Germinal center (tissue), 1 donor: ENCODE measurements at regions not wholly inside any gene's neighbourhood (a gene's known extent, or its start where the extent isn't known, plus 50 kb on each side); places are given as distances from the start of the nearest gene placed in this dataset.
"Not testable (repeated sequence)": the region's sequence is repeated elsewhere in the genome, so short reads cannot be mapped to it uniquely, and the experiment has no call there.

ENCODE experiments used
- DNase-seq: peaks from one replicate; pipeline ENCODE4 v3.0.0; 2012; ENCODE audit warnings: mixed read lengths, low spot score

DNA sequence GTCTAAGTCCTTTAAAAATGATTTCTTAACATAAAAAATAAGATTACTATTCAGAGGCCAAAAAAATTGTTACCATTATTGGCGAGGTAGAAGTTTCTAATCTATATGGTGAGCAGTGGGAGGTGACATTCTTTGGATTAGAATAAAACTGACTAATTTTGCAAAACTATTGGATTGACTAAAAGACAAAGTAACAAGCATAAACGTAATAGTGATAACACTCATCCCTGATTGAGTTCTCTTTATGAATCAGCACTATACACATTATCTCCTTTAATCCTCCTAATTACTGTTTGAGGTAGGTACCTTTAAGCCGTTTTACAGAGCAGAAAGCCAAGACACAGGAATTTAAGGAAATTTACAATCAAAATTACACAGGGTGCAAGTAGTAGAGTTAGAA lies 139.2 kb upstream of the NRP1 start:
- no peak for DNase-seq

DNA sequence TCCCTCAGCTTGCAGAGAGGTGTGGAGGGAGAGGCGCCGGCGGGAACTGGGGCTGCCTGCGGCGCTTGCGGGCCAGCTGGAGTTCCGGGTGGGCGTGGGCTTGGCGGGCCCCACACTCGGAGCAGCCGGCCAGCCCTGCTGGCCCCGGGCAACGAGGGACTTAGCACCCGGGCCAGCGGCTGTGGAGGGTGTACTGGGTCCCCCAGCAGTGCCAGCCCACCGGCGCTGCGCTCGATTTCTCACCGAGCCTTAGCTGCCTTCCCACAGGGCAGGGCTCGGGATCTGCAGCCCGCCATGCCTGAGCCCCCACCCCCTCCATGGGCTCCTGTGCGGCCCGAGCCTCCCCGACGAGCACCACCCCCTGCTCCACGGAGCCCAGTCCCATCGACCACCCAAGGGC lies 133.5 kb upstream of the NRP1 start:
- DNase-seq, result not testable (repeated sequence)

DNA sequence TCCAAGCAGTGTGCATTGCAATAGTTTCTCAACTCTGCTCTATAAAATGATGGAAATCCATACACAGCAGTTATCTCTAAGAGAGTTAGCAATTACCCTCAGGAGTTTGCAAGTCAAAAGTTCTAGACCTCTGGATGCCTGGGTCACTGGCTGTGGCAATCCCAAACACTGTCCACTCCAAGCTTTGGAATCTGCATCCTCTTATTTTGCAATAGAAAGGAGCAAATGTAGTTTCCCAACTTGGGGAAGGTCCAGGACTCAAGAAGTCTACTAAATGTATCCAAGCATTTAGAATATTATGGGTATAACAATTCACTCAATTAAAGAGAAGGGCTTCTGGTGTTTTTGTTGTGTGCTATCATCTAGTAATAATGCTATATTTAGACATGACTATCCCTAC lies 131.3 kb upstream of the NRP1 start:
- no peak for DNase-seq

DNA sequence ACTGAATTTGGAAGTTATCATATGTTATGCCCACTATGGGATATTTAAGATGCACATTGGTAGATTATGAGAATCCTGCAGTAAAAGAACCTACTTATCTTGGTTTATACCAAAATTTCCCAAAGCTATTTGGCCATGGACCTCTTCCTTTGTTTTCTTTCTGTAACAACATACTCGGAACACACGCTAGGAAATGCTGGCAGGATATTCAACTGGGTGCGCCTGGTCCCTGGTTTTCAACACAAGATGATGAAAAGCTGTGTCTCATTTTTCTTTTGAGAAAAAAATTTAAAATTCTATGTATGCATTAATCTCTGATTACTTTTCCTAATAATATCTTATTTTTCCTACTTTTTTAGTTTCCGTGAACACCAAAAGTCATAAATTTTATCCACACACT lies 128.5 kb upstream of the NRP1 start:
- DNase-seq, result no peak

DNA sequence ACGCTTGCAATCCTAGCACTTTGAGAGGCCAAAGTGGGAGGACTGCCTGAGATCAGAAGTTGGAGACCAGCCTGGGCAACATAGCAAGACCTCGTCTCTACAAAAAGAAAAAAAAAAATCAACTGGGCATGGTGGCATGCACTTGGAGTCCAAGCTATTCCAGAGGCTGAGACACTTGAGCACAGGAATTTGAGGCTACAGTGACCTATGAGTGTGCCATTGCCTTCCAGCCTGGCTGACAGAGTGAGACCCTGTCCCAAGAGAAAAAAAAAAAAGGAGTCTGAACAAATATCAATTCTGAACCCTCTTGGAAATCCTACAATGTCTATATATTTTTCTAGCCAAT lies 126.8 kb upstream of the NRP1 start:
- DNase-seq, result no peak

DNA sequence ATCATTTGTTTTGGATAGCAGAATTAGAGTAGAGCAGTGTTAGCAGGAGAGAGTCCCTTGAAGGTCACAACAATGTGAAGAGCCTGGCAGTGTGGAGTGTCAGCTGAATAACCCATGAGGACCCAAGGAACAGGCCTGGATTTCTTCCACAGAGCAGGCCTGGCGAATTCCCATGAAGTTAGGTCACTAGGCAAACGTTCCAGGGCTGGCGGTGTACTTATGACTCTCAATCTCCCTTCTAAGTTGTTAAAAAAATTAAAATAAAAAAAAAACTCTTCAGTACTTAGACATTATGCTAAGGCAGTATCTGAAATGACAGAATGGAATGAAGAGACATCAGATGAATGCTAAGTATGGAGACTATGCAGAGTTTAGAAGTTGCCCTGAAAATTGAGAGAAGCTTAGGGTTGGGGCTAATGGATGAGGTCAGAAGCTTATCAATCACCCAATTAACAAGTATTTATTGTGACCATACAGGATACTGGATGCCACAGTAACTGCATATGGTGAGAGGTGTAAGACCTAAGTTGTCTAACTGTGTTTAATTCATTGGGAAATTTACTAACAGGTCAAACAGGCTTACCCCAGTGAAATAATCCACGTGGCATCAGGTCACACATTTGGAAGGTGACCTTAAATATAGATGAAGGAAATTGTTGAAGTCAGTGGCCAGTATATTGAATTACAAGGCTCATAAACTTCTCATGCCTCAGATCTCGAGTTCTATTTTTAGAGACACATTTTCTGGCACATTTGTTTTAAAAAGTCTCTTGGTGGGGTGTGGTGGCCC lies 126.2 kb upstream of the NRP1 start:
- DNase-seq, result no peak

DNA sequence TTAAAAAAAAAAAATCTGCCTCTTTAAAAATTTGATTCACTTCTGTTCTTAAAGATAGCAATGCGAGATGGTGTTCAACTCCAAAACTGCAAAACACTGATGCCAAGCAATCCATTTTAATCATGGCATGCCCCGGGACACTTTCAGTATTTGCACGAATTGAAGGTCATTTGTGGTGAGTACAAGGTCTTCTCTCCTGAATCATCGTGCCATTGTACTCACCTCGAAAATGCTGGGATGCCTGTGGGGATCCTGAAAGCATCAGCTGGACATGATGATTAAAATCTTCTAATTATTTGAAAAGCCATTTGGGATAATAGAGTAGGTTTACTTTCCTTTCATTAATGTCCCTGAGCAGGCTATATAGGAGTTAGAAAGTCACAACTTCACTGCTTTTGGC lies 125.1 kb upstream of the NRP1 start:
- DNase-seq, result no peak

DNA sequence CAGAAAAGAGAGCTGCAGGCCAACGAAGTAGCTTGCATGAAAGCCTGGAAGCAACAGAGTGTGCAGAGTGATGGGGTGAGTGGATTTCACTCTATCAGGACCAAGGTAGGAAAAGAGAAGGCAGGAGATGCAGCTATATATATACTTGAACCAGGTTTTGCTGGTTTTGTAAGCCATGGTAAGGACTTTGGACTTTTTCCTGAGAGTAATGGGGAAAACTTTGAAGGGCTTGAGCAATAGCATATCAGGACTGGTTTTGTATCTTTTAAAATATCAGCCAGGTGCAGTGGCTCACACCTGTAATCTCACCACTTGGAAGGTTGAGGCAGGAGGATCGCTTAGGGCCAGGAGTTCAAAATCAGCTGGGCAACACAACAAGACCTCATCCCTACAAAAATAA lies 120.6 kb upstream of the NRP1 start:
- DNase-seq, result no peak

DNA sequence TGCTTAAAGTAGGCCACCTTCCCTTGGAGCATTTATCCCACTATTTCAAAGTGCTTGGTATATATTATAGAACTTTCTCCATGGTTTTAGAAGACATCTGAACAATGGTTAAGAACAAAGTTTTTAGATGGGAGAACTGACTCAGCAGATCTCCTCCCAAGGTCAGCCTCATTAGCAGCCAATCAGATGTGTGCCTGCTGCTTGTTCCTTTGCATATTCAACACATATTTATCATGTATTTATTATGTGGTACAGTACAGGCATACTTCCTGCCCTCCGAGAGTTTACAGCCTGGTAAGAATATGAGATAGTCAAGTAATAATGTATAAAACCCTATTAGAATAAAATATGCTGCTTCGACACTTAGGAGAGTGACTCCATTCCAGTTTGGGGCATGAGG lies 120.1 kb upstream of the NRP1 start:
- no peak for DNase-seq

DNA sequence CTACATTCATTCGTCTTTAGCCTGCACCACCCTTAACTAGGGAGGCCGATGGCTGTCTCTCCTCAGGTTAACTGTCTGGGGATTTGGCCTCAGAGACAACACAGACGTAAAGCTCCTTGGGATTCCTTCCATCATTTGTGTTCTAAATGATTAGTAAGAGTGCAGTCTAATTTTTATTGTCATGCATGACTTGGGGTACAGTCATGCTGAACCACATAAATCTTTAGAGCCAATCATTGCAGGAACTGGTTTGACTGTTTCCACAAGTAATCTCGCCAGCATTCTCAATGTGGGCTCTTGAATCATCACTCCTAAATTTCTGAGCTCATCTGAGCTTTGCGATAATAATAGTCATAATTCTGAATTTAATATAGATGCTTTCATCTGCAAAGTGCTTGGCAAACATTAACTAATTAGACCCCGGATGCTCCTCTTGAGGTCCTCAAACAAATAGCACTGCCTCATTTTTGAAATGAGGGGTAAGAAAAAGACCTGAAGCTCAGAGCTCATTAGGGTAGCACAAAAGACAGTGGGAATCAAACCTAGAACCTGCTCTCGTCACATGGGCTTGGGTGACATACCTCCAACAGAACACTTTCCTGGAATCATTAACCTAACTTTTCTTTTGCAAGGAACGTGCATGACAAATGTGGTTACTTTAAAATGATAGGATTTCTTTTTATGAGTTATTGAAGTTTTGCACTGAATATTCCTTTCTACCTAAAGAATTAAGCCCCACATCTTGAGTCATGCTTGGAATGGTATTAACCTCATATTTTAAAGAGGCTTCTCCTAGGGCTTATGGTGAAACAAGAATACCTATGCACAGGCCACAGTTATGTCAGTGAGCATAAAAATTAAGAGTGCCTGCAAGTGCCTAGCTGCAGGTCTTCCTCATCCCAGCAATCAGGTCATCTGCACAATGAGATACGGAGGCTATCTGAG lies 118.9 kb upstream of the NRP1 start:
- DNase-seq, result no peak

DNA sequence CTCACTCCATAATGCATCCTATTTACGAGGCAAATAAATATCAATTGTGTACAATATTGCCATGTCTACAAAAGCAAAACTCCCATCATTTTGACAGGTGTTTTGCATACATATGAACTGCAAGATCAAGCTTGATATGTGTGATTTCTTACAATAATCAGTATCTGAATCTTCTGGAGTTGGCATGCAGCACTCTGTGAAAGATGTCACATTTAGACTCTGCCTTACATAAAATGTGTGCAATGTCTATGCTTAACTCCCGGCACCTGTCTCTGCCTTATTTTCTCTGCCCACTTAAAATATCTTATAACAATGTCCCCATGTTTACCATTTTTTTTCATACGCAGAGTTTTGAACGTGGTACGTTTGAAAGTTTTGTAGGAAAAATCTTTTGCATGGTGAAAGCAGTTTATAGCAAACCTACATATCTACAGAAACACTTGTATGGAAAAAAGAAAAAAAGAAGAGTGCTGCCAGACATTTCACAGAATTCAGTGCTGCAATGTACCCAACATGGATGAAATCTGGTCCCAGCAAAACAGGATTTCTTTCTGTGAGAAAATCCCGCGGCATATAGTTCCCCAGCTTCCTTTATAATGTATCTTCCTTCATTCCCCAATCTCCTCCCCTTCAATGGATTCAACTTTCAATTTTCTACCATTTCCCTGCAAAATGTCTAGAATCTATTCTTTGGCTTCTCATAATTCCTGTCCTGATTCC lies 114.1 kb upstream of the NRP1 start:
- no peak for DNase-seq

DNA sequence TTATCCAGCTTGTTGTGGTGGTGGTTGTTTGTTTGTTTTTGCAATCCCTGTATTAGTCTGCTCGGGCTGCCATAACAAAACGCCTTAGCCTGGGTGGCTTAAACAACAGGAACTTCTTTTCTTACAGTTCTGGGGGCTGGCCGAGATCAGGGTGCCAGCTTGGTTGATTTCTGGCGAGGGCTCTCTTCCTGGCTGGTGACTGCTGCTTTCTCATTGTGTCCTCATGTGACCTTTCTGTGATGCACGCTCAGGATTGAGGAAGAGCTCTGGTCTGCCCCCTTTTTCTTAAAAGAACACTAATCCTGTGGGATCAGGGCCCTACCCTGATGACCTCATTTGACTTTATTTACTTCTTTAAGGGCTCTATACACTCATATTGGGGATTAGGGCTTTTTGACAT lies 107.1 kb upstream of the NRP1 start:
- DNase-seq, result no peak

DNA sequence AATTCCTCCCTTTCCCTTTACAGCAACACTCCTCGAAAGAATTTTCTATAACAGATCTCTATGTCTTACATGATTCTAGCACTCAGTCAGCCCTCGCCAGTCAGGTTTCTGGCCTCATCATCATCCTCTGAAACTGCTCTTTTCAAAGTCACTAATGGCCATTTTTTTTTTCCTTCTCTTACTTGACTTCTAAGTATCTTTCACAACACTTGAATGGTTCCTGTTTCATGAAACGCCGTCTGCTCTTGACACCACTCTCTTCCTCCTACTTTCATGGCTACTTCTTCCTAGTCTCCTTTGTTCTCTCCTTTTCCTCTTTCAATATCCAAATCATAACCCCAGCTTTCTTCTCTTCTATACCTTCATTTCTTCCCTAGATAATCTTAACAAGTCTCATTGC lies 100.5 kb upstream of the NRP1 start:
- DNase-seq, result no peak

DNA sequence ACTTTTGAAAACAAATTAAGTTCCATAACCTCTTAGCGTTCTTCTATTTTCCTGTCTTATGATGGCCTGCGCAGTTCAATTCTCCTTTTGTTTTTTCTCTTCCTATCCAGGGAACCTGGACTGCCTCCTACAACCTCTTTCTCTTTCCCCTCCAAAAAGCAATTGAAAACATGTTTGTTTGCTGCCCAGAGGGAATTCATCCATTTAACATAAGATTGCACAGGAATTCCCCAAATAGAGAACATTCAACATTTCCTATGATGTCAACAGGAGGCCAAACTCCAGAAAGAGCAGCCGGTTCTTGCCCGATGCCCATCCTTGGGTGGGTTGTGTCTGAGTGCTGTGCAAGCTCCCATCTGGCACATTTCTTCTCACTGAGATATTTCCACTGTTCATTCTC lies 94.2 kb upstream of the NRP1 start:
- no peak for DNase-seq

DNA sequence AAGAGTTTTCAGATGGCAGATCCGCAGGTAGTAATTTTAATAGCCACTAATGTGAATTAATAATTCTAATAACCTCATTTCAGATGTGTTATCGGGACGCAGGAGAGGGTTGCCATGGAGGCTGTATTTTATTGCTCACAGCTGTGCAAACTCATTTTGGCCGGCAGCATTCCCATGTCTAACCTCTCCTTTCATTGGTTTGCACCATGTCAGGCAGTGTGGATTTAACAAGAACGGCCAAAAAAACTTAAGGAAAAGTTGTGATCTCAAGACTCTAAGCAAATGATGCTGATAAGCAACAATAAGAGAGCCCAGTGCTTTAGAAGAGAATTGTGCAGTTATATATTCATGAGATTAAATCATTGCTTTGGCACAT lies 88.7 kb upstream of the NRP1 start:
- DNase-seq, result no peak

DNA sequence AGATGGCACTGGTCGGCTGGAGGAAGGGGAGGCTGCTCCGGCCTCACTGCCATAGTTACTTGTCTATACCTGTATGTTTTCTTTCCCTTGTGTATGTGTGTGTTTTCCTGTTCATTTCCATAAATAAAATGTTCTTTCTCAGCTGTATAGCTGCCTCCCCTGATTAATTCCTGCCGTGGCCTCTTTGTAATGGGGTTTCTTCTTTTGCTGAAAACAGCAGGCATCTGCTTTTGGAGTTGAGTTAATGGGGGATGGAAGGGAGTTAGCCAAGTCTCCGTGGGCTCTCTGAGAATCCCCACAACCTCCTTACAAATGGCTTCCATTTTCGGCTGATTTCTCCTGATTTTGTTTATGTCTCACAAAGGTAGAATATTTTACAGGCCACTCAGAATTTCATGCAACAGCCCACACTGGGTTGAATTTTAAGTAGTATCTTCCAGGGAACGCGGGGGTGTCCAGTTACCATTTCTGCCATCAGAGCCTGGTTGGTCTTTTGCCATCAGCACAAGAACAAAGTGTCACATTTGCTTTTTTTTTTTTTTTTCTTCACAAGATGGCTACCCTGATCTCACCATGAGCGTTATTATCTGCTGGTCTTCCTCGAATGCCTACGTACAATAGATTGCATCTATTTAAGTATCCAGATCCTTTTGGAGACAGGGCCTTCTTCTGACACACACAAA lies 88.1 kb upstream of the NRP1 start:
- DNase-seq, result no peak

DNA sequence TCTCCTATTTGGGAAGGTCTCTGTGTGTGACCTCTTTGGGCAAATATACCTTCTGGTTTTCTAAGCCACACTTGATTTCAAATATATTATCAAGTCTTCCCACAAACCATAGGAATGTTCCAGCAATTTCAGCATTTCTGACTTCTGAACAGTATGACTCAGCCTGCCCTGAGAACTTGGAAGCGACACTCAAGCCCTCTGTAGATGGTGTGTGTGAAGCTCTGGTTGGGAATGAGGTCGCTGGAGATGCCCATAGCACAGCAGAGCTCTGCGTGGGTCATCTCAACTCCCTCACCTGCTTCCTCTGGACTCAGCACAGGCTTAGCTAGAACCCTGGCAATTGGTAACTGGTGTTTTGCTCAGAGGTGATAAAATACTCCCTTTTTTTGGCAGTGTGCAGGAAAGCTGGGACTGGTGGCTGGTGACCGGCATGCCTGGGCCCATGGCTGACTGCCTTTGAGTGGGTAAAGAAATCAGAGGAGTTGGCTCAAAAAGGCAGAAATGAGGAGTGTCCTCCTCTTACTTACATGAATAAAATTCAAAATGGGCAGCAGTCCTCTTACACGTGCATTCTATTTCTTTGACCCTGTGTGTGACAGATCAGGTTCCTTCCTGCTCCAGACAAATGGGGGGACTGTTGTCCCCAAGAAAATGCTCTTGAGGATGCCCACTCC lies 87.5 kb upstream of the NRP1 start:
- DNase-seq, result no peak

DNA sequence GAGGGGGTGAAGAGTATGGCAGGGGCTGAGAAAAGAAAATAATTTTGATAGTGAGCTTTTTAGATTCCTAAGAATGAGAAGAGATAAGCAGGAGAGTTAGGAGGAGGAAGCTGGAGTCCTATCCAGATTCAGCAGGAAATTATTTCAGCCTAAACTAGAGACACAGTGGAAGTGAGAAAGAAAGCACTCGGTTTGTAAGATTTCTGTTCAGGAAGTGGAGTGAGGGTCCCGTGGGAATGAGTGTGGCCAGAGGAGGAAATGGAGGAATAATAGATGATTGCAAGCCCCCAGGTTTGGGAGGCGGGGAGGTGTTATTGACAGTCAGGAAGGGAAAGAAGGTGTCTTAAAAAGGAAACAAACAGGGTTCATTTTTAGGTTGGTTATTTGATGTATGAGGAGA lies 84.8 kb upstream of the NRP1 start:
- DNase-seq, result no peak

DNA sequence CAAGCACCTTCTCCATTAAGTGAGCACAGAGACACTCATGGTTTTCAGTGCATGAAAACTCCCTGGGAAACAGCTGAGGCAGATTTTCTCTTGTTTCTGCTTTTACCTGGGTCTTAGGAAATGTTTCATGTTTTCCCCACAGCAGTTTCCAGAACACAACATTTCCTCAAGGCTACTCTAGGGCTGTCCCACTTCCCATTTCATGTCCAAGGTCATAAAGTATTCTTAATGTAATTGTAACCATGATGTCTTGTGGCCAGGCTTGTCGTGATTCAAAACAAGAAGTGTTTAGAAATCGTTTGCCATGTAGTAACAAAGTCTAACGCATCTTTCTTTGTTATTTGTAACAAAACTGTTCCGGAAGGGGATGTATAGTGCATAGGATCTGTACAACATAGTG lies 83.8 kb upstream of the NRP1 start:
- DNase-seq, result no peak

DNA sequence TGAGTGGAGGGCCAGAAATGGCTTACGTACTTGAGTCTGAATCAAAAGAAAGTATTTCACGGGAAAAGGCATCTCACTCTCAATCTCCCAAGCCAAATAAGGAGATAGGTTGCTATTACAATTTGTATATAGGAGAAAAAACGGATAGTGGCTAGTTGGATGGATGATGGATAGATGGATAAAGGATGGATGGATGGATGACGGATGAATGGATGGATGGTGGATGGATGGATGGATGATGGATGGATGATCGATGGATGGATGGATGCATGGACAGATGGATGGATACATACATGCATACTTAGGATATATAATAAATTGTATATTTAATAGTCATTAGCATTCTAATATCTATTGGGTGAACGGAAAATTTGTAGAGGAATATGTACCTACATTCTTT lies 82.2 kb upstream of the NRP1 start:
- no peak for DNase-seq

DNA sequence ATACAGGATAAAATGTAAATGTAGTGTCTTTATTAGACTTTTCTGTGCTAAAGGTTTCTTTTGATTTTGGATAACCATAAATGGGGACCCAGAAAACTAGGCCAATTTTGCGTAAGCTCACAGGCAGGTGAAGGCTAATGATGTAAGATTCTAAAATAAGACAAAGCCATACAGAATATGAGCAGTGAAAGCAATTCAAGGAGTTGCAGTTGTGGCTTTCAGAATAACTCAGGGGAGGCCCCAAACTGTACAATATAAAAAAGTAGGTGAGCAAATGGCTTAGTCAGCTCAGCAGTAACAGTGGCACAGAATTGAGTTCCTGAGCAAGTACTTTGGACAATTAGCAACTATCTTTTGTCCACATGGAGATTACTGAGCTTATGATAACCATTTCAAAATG lies 81.7 kb upstream of the NRP1 start:
- DNase-seq, result no peak

DNA sequence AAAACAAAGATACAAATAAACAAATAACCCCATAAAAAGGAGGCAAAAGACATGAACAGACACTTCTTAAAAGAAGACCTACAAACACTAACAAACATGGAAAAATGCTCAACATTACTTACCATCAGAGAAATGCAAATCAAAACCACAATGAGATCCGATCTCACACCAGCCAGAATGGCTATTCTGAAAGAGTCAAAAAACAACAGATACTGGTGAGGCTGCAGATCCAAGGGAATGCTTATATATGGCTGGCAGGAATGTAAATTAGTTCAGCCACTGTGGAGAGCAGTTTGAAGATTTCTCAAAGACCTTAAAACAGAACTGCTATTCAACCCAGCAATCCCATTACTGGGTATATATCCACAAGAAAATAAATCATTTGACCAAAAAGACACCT lies 80.4 kb upstream of the NRP1 start:
- DNase-seq, result no peak
